Dendritic cell treated with granulocyte-macrophage colony-stimulating factor and Interleukin-4, amounts not matched to agents 40 ng/mL and 50 ng/mL, for 4 days (primary cell): ENCODE measurements at regions not wholly inside any gene's neighbourhood (a gene's known extent, or its start where the extent isn't known, plus 50 kb on each side); places are given as distances from the start of the nearest gene placed in this dataset.

ENCODE experiments used
- H3K27ac Mint-ChIP-seq: one replicate; pipeline ENCODE4 v1.8.0; 2022; ENCODE audit warnings: mild to moderate bottlenecking, mixed read lengths
- H3K27me3 Mint-ChIP-seq: one replicate; pipeline ENCODE4 v1.8.0; 2022; ENCODE audit warnings: mild to moderate bottlenecking, mixed read lengths
- H3K36me3 Mint-ChIP-seq: one replicate; pipeline ENCODE4 v1.8.0; 2022; ENCODE audit warnings: low read depth, mixed read lengths
- H3K4me1 Mint-ChIP-seq: one replicate; pipeline ENCODE4 v1.8.0; 2022; ENCODE audit warnings: low read depth, mixed read lengths
- H3K4me3 Mint-ChIP-seq: one replicate; pipeline ENCODE4 v1.8.0; 2022; ENCODE audit warnings: mild to moderate bottlenecking, moderate library complexity, mixed read lengths
- H3K9me3 Mint-ChIP-seq: one replicate; pipeline ENCODE4 v1.8.0; 2022; ENCODE audit warnings: mixed read lengths
- intact Hi-C: fragments of 100-400 bp; cut with micrococcal nuclease; formaldehyde crosslinking; loops from one replicate; pipeline ENCODE4 v1.15.0; 2022

DNA sequence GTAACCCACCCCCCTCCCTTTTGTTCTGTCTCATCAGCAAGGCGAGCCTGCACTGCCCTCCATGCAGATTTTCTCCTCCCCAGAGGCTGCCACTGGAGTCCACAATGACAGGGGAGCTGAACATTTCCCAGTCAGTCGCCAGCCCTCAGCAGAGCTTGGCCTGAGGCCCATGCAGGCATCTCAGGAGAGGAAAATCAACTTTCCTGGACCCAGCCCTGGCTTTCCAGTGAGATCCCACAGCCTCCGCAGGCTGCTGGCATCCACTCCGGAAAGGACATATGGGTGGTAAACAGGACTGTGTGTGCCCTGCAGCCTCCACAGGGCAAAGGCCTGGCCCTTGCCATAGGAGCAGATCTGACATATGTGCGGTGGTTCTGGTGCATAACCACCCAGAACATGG lies 253.8 kb downstream of the TNS1 start:
- intact Hi-C loops: no loop called here
- H3K27ac Mint-ChIP-seq: peak overlapping the region; percentile 5
- H3K4me1 Mint-ChIP-seq: peaks cover 21% of the 10 kb centered on the region
- H3K4me3 Mint-ChIP-seq: no peak overlapping the region
- H3K36me3 Mint-ChIP-seq: no peaks in the 10 kb centered on the region
- no peaks in the 10 kb centered on the region for H3K9me3 Mint-ChIP-seq
- H3K27me3 Mint-ChIP-seq: peaks cover 26% of the 10 kb centered on the region

DNA sequence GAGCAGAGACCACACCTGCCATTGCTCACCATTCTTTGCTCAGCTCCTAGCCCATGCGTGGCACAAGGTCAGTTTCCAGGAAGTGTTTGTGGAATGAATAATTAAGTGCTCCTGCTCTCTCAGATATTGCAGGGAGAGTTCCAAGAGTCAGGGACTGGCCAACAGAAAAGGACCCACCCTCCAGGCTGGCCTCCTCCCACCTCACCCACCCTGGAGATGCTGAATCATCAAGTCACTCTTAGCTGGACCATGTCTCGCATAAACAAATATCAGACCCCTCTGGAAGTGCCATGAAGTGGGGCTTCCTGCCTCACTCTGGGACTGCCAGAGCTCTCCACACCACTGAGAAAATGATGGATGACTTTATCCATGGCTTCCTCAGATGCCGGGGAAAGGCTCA lies 256.0 kb downstream of the TNS1 start:
- H3K27me3 Mint-ChIP-seq: peaks cover 8% of the 10 kb centered on the region
- H3K9me3 Mint-ChIP-seq: no peaks in the 10 kb centered on the region
- no peak overlapping the region for H3K4me3 Mint-ChIP-seq
- no peaks in the 10 kb centered on the region for H3K36me3 Mint-ChIP-seq
- H3K4me1 Mint-ChIP-seq: peaks cover 35% of the 10 kb centered on the region
- intact Hi-C loops: no loop called here
- no peak overlapping the region for H3K27ac Mint-ChIP-seq

DNA sequence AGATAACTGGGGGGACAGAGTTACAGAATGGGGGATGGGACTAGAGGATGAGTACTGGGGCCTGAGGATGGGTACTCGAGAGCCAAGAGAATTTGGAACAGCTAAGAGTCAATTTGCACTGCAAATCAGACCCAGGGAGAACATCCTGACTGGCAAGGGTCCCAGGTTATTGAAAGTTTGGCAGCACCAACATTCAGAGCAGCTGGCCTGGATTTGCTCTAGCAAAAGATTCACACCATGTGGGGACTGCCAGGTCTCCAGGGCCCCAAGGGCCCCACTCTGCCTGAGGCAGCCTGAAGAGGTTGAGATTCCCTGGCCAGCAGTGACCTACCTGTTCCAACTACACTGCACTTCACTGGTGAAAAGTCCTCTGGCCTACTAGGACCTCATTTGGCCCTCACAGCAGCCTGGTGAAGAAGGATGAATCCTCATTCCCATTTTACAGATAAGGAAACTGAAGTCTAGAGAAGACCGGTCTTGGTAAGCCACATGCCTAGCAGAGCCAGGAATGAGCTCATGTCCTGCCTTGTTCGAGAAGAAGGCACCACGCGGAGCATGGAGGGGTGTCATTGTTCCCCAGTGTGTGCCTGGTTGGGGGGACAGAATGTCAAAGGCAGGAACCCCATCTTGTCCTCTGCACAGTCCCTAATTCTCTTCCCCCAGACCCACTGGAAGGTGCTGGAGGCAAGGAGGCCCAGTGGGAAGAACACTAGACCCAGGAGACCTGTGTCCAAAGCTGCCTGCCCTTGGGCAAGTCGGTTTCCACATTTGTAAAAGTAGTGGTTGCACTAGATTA lies 258.6 kb downstream of the TNS1 start:
- Mint-ChIP-seq H3K27me3 (peaks cover 6% of the 10 kb centered on the region), H3K4me3 (no peak overlapping the region), H3K9me3 (no peaks in the 10 kb centered on the region), H3K4me1 (peaks cover 27% of the 10 kb centered on the region), H3K27ac (peak overlapping the region; percentile 94), H3K36me3 (no peaks in the 10 kb centered on the region)
- intact Hi-C loops: no loop called here

- Mint-ChIP-seq H3K4me1 (peaks cover 21% of the 10 kb centered on the region), H3K4me3 (peak overlapping the region; percentile 14), H3K9me3 (no peaks in the 10 kb centered on the region), H3K27me3 (peaks cover 6% of the 10 kb centered on the region), H3K36me3 (no peaks in the 10 kb centered on the region), H3K27ac (peak overlapping the region; percentile 94)
- intact Hi-C loops: no loop called here
Observed at GRCh38 chr2:217743407-217743806, 259.4 kb downstream of the TNS1 start.

- H3K27ac Mint-ChIP-seq: peak overlapping the region; percentile 94
- H3K4me3 Mint-ChIP-seq: peak overlapping the region; percentile 1
- intact Hi-C loops: no loop called here
- H3K36me3 Mint-ChIP-seq: no peaks in the 10 kb centered on the region
- H3K4me1 Mint-ChIP-seq: peaks cover 27% of the 10 kb centered on the region
- H3K27me3 Mint-ChIP-seq: peaks cover 6% of the 10 kb centered on the region
- no peaks in the 10 kb centered on the region for H3K9me3 Mint-ChIP-seq
Observed at GRCh38 chr2:217742841-217743240, 260.0 kb downstream of the TNS1 start.

DNA sequence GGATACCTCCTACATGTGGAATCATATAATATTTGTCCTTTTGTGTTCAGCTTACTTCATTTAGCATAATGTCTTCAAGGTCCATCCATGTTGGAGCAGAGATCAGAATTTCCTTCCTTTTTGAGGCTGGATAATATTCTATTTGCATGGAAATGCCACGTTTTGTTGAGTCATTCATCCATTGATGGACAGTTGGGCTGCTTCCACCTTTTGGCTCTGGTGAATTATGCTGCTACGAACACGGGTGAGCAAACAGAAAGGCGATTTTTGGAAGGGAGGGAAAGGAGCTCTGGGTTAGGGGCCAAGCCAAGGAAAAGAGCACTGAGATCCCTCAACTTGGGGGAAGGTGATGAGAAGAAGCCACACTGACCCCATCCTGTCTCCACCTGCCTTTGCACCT lies 260.5 kb downstream of the TNS1 start:
- peaks cover 27% of the 10 kb centered on the region for H3K4me1 Mint-ChIP-seq
- H3K4me3 Mint-ChIP-seq: no peak overlapping the region
- H3K9me3 Mint-ChIP-seq: no peaks in the 10 kb centered on the region
- no peaks in the 10 kb centered on the region for H3K36me3 Mint-ChIP-seq
- intact Hi-C loops: no loop called here
- H3K27ac Mint-ChIP-seq: peak overlapping the region; percentile 94
- peaks cover 6% of the 10 kb centered on the region for H3K27me3 Mint-ChIP-seq

GRCh38 chr2:217741381-217741955 lies 261.3 kb downstream of the TNS1 start:
- no peak overlapping the region for H3K4me3 Mint-ChIP-seq

DNA sequence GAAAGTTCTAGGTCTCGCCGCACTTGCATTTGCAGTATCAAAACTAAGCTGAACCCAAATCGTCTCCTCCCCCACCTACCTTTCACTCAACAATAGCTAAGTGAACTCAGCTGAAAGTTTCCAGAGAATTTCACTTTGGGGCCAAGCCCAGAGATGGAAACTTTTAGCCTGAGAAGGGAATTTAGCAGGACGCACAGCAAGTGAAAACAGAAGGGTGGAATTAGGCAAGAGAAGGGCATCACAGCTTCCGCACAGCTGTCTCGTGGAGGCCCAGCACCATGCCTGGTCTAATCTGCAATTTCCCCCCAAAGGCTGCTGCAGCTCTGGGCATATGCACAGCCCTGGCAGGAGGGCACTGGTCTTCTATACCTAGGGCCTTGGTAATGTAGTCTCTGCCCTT lies 262.0 kb downstream of the TNS1 start:
- Mint-ChIP-seq H3K4me3 (no peak overlapping the region), H3K9me3 (no peaks in the 10 kb centered on the region), H3K27ac (no peak overlapping the region), H3K4me1 (peaks cover 27% of the 10 kb centered on the region), H3K27me3 (peaks cover 4% of the 10 kb centered on the region), H3K36me3 (no peaks in the 10 kb centered on the region)
- intact Hi-C loops: no loop called here

More at GRCh38 chr2:217741381-217741955, 261.3 kb downstream of the TNS1 start:
- Mint-ChIP-seq H3K4me1 (peaks cover 27% of the 10 kb centered on the region), H3K27ac (no peak overlapping the region), H3K9me3 (no peaks in the 10 kb centered on the region), H3K36me3 (no peaks in the 10 kb centered on the region), H3K27me3 (peaks cover 6% of the 10 kb centered on the region)
- intact Hi-C loops: no loop called here

DNA sequence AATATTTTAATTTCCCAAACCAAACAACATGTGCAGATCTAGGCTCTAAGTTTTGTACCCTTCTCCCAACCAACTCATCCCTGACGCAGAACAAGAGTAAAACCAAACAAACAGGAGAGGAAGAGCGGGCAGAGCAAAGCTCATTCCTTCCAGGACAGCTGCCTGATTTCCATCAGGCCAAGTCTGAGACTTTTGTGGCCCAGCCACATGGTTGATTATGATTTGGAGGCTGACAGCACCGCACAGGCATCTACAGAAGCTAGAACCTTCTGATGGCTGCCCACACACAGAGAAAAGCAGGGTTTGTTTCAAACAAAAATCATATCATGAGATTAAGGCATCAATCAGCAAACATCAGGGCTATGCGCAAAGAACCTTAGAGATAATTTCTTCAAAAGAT lies 262.6 kb downstream of the TNS1 start:
- intact Hi-C loops: no loop called here
- Mint-ChIP-seq H3K4me3 (no peak overlapping the region), H3K36me3 (no peaks in the 10 kb centered on the region), H3K4me1 (peaks cover 27% of the 10 kb centered on the region), H3K9me3 (no peaks in the 10 kb centered on the region), H3K27ac (peak overlapping the region; percentile 41), H3K27me3 (peaks cover 8% of the 10 kb centered on the region)

DNA sequence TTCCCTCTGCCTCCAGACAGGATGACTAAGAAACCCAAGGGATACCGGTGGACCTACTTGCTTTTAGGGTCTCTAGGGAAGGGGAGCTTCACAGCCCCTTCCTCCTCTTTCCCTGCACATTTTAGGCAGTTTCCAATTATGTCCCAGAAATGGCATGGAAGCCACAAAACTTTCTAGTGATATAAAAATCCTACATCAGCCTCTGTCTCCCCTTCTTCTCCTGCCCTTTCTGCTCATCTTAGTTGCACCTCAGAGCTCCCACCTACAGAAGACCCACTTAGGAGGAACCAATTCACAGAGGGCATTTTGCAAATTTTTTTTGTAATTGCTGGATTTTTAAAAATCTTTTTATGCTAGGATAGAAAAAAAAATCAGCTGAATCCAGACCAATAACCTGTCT lies 263.1 kb downstream of the TNS1 start:
- Mint-ChIP-seq H3K27ac (peak overlapping the region; percentile 41), H3K36me3 (no peaks in the 10 kb centered on the region), H3K4me3 (no peak overlapping the region), H3K27me3 (peaks cover 8% of the 10 kb centered on the region), H3K4me1 (peaks cover 27% of the 10 kb centered on the region), H3K9me3 (no peaks in the 10 kb centered on the region)
- intact Hi-C loops: no loop called here

GRCh38 chr2:217738061-217738460 lies 264.7 kb downstream of the TNS1 start:
- Mint-ChIP-seq H3K4me3 (no peak overlapping the region), H3K4me1 (peaks cover 17% of the 10 kb centered on the region), H3K27ac (no peak overlapping the region), H3K27me3 (peaks cover 19% of the 10 kb centered on the region), H3K36me3 (no peaks in the 10 kb centered on the region), H3K9me3 (no peaks in the 10 kb centered on the region)
- intact Hi-C loops: no loop called here

GRCh38 chr2:217736776-217737550 lies 265.8 kb downstream of the TNS1 start:
- peaks cover 6% of the 10 kb centered on the region for H3K4me1 Mint-ChIP-seq
- intact Hi-C loops: no loop called here
- no peak overlapping the region for H3K27ac Mint-ChIP-seq
- H3K9me3 Mint-ChIP-seq: no peaks in the 10 kb centered on the region
- no peaks in the 10 kb centered on the region for H3K36me3 Mint-ChIP-seq
- H3K27me3 Mint-ChIP-seq: peaks cover 24% of the 10 kb centered on the region
- no peak overlapping the region for H3K4me3 Mint-ChIP-seq

GRCh38 chr2:217735899-217736298 lies 266.9 kb downstream of the TNS1 start:
- intact Hi-C loops: no loop called here
- H3K4me3 Mint-ChIP-seq: no peak overlapping the region
- H3K27ac Mint-ChIP-seq: no peak overlapping the region

DNA sequence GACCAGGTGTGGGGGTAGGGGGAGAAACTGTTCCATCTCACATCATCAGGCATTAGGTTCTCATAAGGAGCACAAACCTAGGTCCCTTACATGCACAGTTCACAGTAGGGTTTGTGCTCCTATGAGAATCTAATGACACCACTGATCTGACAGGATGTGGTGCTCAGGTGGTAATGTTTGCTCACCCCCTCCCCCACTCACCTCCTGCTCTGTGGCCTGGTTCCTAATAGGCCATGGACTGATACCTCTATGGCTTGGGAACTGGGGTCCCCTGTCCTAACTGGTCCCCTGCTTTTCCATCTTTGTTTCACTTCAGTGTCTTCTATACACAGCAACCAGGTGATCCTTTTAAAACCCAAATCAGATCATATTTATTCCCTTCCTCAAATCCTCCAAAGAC lies 267.8 kb downstream of the TNS1 start:
- Mint-ChIP-seq H3K9me3 (no peaks in the 10 kb centered on the region), H3K4me3 (no peak overlapping the region), H3K36me3 (no peaks in the 10 kb centered on the region), H3K27ac (no peak overlapping the region), H3K27me3 (peaks cover 31% of the 10 kb centered on the region), H3K4me1 (peaks cover 6% of the 10 kb centered on the region)
- intact Hi-C loops: no loop called here

More at GRCh38 chr2:217735899-217736298, 266.9 kb downstream of the TNS1 start:
- Mint-ChIP-seq H3K9me3 (no peaks in the 10 kb centered on the region), H3K4me1 (peaks cover 6% of the 10 kb centered on the region), H3K27me3 (peaks cover 29% of the 10 kb centered on the region), H3K36me3 (no peaks in the 10 kb centered on the region)
